ENCODE measurements at regions not wholly inside any gene's neighbourhood (a gene's known extent, or its start where the extent isn't known, plus 50 kb on each side); places are given as distances from the start of the nearest gene placed in this dataset.

- TF ChIP-seq CTCF (IDR thresholded peaks at IDR 0.05) (no peak), POLR2AphosphoS5 (IDR thresholded peaks at IDR 0.05) (no peak), EP300 (IDR thresholded peaks at IDR 0.05) (no peak), POLR2A (IDR thresholded peaks at IDR 0.05) (no peak)
Measured at GRCh38 chr1:232209357-232209756, 420.6 kb downstream of the SIPA1L2 start.
